ENCODE measurements at regions not wholly inside any gene's neighbourhood (a gene's known extent, or its start where the extent isn't known, plus 50 kb on each side); places are given as distances from the start of the nearest gene placed in this dataset.
"Not testable (repeated sequence)": the region's sequence is repeated elsewhere in the genome, so short reads cannot be mapped to it uniquely, and the experiment has no call there.

GRCh38 chr1:807699-808390, 115.9 kb upstream of the SAMD11 start:
- H3K4me3 Mint-ChIP-seq, H3K27ac Mint-ChIP-seq, H3K4me1 Mint-ChIP-seq, H3K9me3 Mint-ChIP-seq, H3K27me3 Mint-ChIP-seq, H3K36me3 Mint-ChIP-seq: not testable (repeated sequence)

- H3K9me3 Mint-ChIP-seq, H3K27ac Mint-ChIP-seq, H3K27me3 Mint-ChIP-seq, H3K36me3 Mint-ChIP-seq, H3K4me3 Mint-ChIP-seq, H3K4me1 Mint-ChIP-seq: not testable (repeated sequence)
These were observed 112.8 kb upstream of the SAMD11 start for GRCh38 chr1:810949-811348.

- not testable (repeated sequence) for H3K9me3 Mint-ChIP-seq, H3K27ac Mint-ChIP-seq, H3K4me1 Mint-ChIP-seq, H3K4me3 Mint-ChIP-seq, H3K27me3 Mint-ChIP-seq, H3K36me3 Mint-ChIP-seq
These were observed 111.1 kb upstream of the SAMD11 start for GRCh38 chr1:812535-813127.

GRCh38 chr1:814543-814942, 109.2 kb upstream of the SAMD11 start:
- H3K4me1 Mint-ChIP-seq, H3K9me3 Mint-ChIP-seq, H3K27ac Mint-ChIP-seq, H3K4me3 Mint-ChIP-seq, H3K36me3 Mint-ChIP-seq, H3K27me3 Mint-ChIP-seq: not testable (repeated sequence)

GRCh38 chr1:815147-815922, 108.4 kb upstream of the SAMD11 start:
- H3K4me3 Mint-ChIP-seq, H3K36me3 Mint-ChIP-seq, H3K9me3 Mint-ChIP-seq, H3K27me3 Mint-ChIP-seq, H3K27ac Mint-ChIP-seq, H3K4me1 Mint-ChIP-seq: not testable (repeated sequence)

GRCh38 chr1:817071-817599, 106.6 kb upstream of the SAMD11 start:
- Mint-ChIP-seq H3K27ac (peak overlapping the region in 1 of 3 donors; percentile 71), H3K4me3 (peak overlapping the region in 2 of 4 donors; percentile 15 to 27)
- not testable (repeated sequence) for H3K9me3 Mint-ChIP-seq, H3K4me1 Mint-ChIP-seq, H3K36me3 Mint-ChIP-seq, H3K27me3 Mint-ChIP-seq

GRCh38 chr1:817658-818617, 105.8 kb upstream of the SAMD11 start:
- H3K4me1 Mint-ChIP-seq, H3K27me3 Mint-ChIP-seq, H3K27ac Mint-ChIP-seq, H3K4me3 Mint-ChIP-seq, H3K36me3 Mint-ChIP-seq, H3K9me3 Mint-ChIP-seq: not testable (repeated sequence)

GRCh38 chr1:818618-819291, 105.0 kb upstream of the SAMD11 start:
- no peak overlapping the region for H3K4me3 Mint-ChIP-seq
- no peaks in the 10 kb centered on the region for H3K9me3 Mint-ChIP-seq
- H3K27me3 Mint-ChIP-seq = no peaks in the 10 kb centered on the region
- no peak overlapping the region for H3K27ac Mint-ChIP-seq
- H3K36me3 Mint-ChIP-seq = no peaks in the 10 kb centered on the region
- H3K4me1 Mint-ChIP-seq = peaks cover 6 to 7% (median 6%) of the 10 kb centered on the region in 3 donors

- H3K27ac Mint-ChIP-seq = no peak overlapping the region
- no peaks in the 10 kb centered on the region for H3K36me3 Mint-ChIP-seq
- H3K27me3 Mint-ChIP-seq = no peaks in the 10 kb centered on the region
- H3K4me3 Mint-ChIP-seq = no peak overlapping the region
- peaks cover 6 to 14% (median 9%) of the 10 kb centered on the region in 3 donors for H3K4me1 Mint-ChIP-seq
- no peaks in the 10 kb centered on the region for H3K9me3 Mint-ChIP-seq
These were observed 102.8 kb upstream of the SAMD11 start for GRCh38 chr1:820962-821361.

GRCh38 chr1:826808-827207, 96.9 kb upstream of the SAMD11 start:
- not testable (repeated sequence) for H3K9me3 Mint-ChIP-seq, H3K27me3 Mint-ChIP-seq, H3K36me3 Mint-ChIP-seq
- Mint-ChIP-seq H3K4me3 (peak overlapping the region; percentile 89 to 99 (median 98)), H3K27ac (peak overlapping the region; percentile 97 to 98 (median 98)), H3K4me1 (peaks cover 7 to 16% (median 12%) of the 10 kb centered on the region in 3 donors)

- not testable (repeated sequence) for H3K27me3 Mint-ChIP-seq, H3K36me3 Mint-ChIP-seq, H3K9me3 Mint-ChIP-seq
- Mint-ChIP-seq H3K27ac (peak overlapping the region; percentile 97 to 98 (median 98)), H3K4me1 (peaks cover 7 to 16% (median 12%) of the 10 kb centered on the region in 3 donors), H3K4me3 (peak overlapping the region; percentile 89 to 99 (median 98))
These were observed 96.3 kb upstream of the SAMD11 start for GRCh38 chr1:827211-828063.

GRCh38 chr1:829324-829723, 94.4 kb upstream of the SAMD11 start:
- H3K27me3 Mint-ChIP-seq, H3K36me3 Mint-ChIP-seq, H3K9me3 Mint-ChIP-seq: not testable (repeated sequence)
- Mint-ChIP-seq H3K27ac (peak overlapping the region in 1 of 3 donors; percentile 74), H3K4me1 (peaks cover 7 to 16% (median 12%) of the 10 kb centered on the region in 3 donors), H3K4me3 (peak overlapping the region in 2 of 4 donors; percentile 39 to 47)

- Mint-ChIP-seq H3K27ac (peak overlapping the region in 1 of 3 donors; percentile 22), H3K4me1 (peaks cover 7 to 14% (median 12%) of the 10 kb centered on the region in 3 donors), H3K4me3 (peak overlapping the region in 1 of 4 donors; percentile 47)
- not testable (repeated sequence) for H3K9me3 Mint-ChIP-seq, H3K27me3 Mint-ChIP-seq, H3K36me3 Mint-ChIP-seq
These were observed 93.8 kb upstream of the SAMD11 start for GRCh38 chr1:829932-830331.

- not testable (repeated sequence) for H3K36me3 Mint-ChIP-seq, H3K9me3 Mint-ChIP-seq, H3K4me3 Mint-ChIP-seq, H3K27ac Mint-ChIP-seq, H3K27me3 Mint-ChIP-seq, H3K4me1 Mint-ChIP-seq
These were observed 93.0 kb upstream of the SAMD11 start for GRCh38 chr1:830750-831149.

Measured in IgD-negative memory B cell (primary cell).